GM12892 (cell line): ENCODE measurements at regions not wholly inside any gene's neighbourhood (a gene's known extent, or its start where the extent isn't known, plus 50 kb on each side); places are given as distances from the start of the nearest gene placed in this dataset.

Experiments used
- POLR2A ChIP-seq: IDR thresholded peaks from 2 replicates; pipeline ENCODE4 v1.6.1; 2011; ENCODE audit warnings: low read depth, low read length, control low read depth
- TAF1 ChIP-seq: IDR thresholded peaks from 2 replicates; pipeline ENCODE4 v1.6.1; 2011; ENCODE audit warnings: low read depth, mild to moderate bottlenecking, control low read depth, low read length, borderline replicate concordance

- TF ChIP-seq POLR2A (no peak), TAF1 (no peak)
These were observed 74.7 kb downstream of the LSM5 start for GRCh38 chr7:32415519-32415918.
